Medulla oblongata (tissue), 1 donor: ENCODE measurements at regions not wholly inside any gene's neighbourhood (a gene's known extent, or its start where the extent isn't known, plus 50 kb on each side); places are given as distances from the start of the nearest gene placed in this dataset.
A peak's percentile ranks its signal among the peaks of the same experiment; 100 is the strongest.

ENCODE experiments used
- DNase-seq: peaks from one replicate; pipeline ENCODE4 v3.0.0-alpha.2; 2015; ENCODE audit errors: extremely low spot score

- no peak for DNase-seq
These were observed 325.8 kb downstream of the DYSF start for GRCh38 chr2:71778936-71779773.

- DNase-seq, result no peak
These were observed 325.2 kb downstream of the DYSF start for GRCh38 chr2:71778514-71778913.

- DNase-seq, result no peak
These were observed 324.6 kb downstream of the DYSF start for GRCh38 chr2:71777946-71778345.

- no peak for DNase-seq
These were observed 322.9 kb downstream of the DYSF start for GRCh38 chr2:71776227-71776626.

- DNase-seq, result no peak
These were observed 319.9 kb downstream of the DYSF start for GRCh38 chr2:71773218-71773617.

GRCh38 chr2:71772510-71773172 lies 319.3 kb downstream of the DYSF start:
- no peak for DNase-seq

- DNase-seq, result no peak
These were observed 314.3 kb downstream of the DYSF start for GRCh38 chr2:71767663-71768062.

- no peak for DNase-seq
These were observed 305.7 kb downstream of the DYSF start for GRCh38 chr2:71759060-71759459.

- DNase-seq, result no peak
These were observed 304.0 kb downstream of the DYSF start for GRCh38 chr2:71757351-71757750.

- no peak for DNase-seq
These were observed 303.0 kb downstream of the DYSF start for GRCh38 chr2:71756280-71756906.

GRCh38 chr2:71751590-71751989 lies 298.2 kb downstream of the DYSF start:
- no peak for DNase-seq

- peak; percentile 21 for DNase-seq
These were observed 296.3 kb downstream of the DYSF start for GRCh38 chr2:71749671-71750101.

GRCh38 chr2:71748227-71748626 lies 294.9 kb downstream of the DYSF start:
- no peak for DNase-seq

GRCh38 chr2:71747559-71747958 lies 294.2 kb downstream of the DYSF start:
- no peak for DNase-seq

GRCh38 chr2:71746946-71747501 lies 293.7 kb downstream of the DYSF start:
- peak; percentile 22 for DNase-seq

- no peak for DNase-seq
These were observed 291.4 kb downstream of the DYSF start for GRCh38 chr2:71744781-71745180.

GRCh38 chr2:71743995-71744675 lies 290.8 kb downstream of the DYSF start:
- no peak for DNase-seq

- peak; percentile 26 for DNase-seq
These were observed 289.7 kb downstream of the DYSF start for GRCh38 chr2:71742953-71743601.

- no peak for DNase-seq
These were observed 283.6 kb downstream of the DYSF start for GRCh38 chr2:71736986-71737385.

- no peak for DNase-seq
These were observed 282.9 kb downstream of the DYSF start for GRCh38 chr2:71736091-71736861.
